ENCODE measurements at regions not wholly inside any gene's neighbourhood (a gene's known extent, or its start where the extent isn't known, plus 50 kb on each side); places are given as distances from the start of the nearest gene placed in this dataset.
"Not testable (repeated sequence)": the region's sequence is repeated elsewhere in the genome, so short reads cannot be mapped to it uniquely, and the experiment has no call there.

DNA sequence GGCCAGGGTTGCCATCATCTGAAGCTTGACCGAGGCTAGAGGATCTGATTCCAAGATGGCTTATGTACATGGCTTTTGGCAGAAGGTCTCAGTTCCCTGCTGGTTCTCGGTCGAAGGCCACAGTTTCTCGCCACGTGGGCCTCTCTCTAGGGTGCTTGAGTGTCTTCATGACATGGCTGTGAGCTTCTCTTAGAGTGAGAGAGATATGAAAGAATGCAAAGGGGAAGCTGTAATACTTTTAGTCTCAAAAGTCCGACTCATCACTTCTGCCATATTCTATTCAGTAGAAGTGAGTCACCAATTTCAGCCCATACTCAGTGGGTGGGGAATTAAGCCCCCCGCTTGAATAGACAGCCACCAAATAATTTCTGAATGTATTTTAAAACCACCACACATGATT lies 94.2 kb downstream of the UTRN start:
- no peaks in the 10 kb centered on the region for H3K36me3 ChIP-seq
- H3K27me3 ChIP-seq = no peaks in the 10 kb centered on the region
- no peak overlapping the region for H3K27ac ChIP-seq
- H3K4me3 ChIP-seq = no peak overlapping the region
- TF ChIP-seq CTCF (IDR thresholded peaks at IDR 0.05) = no peak
- ATAC-seq = no peak
- intact Hi-C loops (cut with DNase I) = no loop called here
- 90 to 93% methylated on average over 7 of the region's 7 CpGs for WGBS, 2 donors
- no peaks in the 10 kb centered on the region for H3K9me3 ChIP-seq
- peaks cover 8 to 25% (median 9%) of the 10 kb centered on the region in 3 donors for H3K4me1 ChIP-seq
- DNase-seq = no peak
- FAIRE-seq = no peak

DNA sequence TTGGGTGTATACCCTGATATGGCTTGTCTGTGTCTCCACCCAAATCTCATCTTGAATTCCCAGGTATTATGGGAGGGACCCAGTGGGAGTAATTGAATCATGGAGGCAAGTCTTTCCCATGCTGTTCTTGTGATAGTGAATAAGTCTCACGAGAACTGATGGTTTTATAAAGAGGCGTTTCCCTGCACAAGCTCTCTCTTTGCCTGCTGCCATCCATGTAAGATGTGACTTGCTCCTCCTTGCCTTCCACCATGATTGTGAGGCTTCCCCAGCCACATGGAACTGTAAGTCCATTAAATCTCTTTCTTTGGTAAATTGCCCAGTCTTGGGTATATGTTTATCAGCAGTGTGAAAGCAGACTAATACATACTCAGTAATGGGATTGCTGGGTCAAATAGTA lies 96.4 kb downstream of the UTRN start:
- H3K4me1 ChIP-seq = peaks cover 8 to 17% (median 9%) of the 10 kb centered on the region in 3 donors
- H3K27me3 ChIP-seq; intact Hi-C loops (cut with DNase I); H3K9me3 ChIP-seq; ATAC-seq; H3K36me3 ChIP-seq; H3K27ac ChIP-seq; H3K4me3 ChIP-seq; DNase-seq; FAIRE-seq: not testable (repeated sequence)
- 97 to 98% methylated on average over 2 of the region's 2 CpGs for WGBS, 2 donors

DNA sequence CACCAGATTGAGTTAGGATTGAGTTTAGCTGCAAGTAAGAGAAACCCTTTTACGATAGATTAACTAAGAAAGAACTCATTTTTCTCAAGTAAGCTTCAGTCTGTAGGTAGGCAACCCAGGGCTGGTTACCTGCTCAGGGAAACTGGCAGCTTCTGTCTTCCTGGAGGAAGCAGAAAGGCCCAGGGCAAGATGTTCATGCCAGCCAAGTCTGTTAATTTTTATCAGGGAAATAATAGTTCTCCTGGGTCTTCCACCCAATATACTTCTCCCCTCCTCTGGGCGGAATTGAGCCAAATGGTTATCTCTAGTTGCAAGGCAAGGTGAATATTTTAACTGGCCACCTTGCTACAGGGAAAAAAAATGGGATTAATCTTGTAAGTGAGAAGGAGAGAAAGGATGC lies 98.2 kb downstream of the UTRN start:
- intact Hi-C loops (cut with DNase I) = no loop called here
- Histone ChIP-seq H3K36me3 (no peaks in the 10 kb centered on the region), H3K4me3 (no peak overlapping the region), H3K27me3 (no peaks in the 10 kb centered on the region), H3K4me1 (peaks cover 5 to 10% (median 5%) of the 10 kb centered on the region in 3 donors), H3K27ac (no peak overlapping the region), H3K9me3 (no peaks in the 10 kb centered on the region)
- ATAC-seq = peak in 3 of 4 donors; percentile 40 to 63 (median 51)
- no peak for TF ChIP-seq CTCF (IDR thresholded peaks at IDR 0.05)
- FAIRE-seq = no peak
- WGBS, 2 donors = 47 to 66% methylated on average over 2 of the region's 2 CpGs
- DNase-seq = no peak

DNA sequence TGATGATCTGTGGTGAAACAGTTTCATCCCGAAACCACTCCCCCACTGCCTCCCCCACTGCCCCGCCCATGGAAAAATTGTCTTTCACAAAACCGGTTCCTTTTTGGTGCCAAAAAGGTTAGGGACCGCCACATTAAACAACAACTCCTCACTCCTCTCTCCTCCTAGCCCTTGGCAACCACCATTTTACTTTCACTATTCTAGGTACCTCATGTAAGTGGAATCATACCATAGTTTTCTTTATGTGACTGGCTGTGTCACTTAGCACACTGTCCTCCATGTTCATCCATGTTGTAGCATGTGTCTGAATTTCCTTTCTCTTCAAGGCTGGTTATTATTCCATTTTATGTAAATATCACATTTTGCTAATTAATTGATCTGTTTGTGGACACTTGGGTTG lies 99.3 kb downstream of the UTRN start:
- H3K27ac ChIP-seq = no peak overlapping the region
- peaks cover 0 to 6% (median 0%) of the 10 kb centered on the region in 3 donors for H3K4me1 ChIP-seq
- no peak for ATAC-seq
- intact Hi-C loops (cut with DNase I) = no loop called here
- no peaks in the 10 kb centered on the region for H3K27me3 ChIP-seq
- no peak overlapping the region for H3K4me3 ChIP-seq
- no peaks in the 10 kb centered on the region for H3K36me3 ChIP-seq
- TF ChIP-seq CTCF (IDR thresholded peaks at IDR 0.05) = no peak
- no peak for FAIRE-seq
- no peak for DNase-seq
- H3K9me3 ChIP-seq = no peaks in the 10 kb centered on the region
- 91 to 99% methylated on average over 4 of the region's 4 CpGs for WGBS, 2 donors

DNA sequence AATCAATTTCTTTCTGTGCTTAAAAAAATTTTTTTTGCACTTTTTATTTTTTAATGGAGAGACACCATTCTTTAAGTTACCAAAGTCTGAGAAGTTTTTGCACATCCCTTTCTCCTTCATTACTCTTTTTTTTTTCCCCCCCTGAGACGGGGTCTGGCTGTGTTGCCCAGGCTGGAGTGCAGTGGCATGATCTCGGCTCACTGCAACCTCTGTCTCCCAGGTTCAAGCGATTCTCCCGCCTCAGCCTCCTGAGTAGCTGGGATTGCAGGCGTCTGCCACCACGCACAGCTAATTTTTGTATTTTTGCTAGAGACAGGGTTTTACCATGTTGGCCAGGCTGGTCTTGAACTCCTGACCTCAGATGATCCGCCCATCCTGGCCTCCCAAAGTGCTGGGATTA lies 104.3 kb downstream of the UTRN start:
- DNase-seq; ATAC-seq; H3K9me3 ChIP-seq; H3K27ac ChIP-seq; FAIRE-seq; H3K36me3 ChIP-seq; intact Hi-C loops (cut with DNase I); H3K4me3 ChIP-seq; H3K4me1 ChIP-seq; H3K27me3 ChIP-seq: not testable (repeated sequence)
- 96 to 97% methylated on average over 7 of the region's 7 CpGs for WGBS, 2 donors

- no peak for FAIRE-seq
- no peak for ATAC-seq
- whole genome bisulfite sequencing, 2 donors = 88 to 89% methylated on average over 5 of the region's 5 CpGs
- no peak overlapping the region for H3K4me3 ChIP-seq
- no peaks in the 10 kb centered on the region for H3K9me3 ChIP-seq
- DNase-seq = no peak
- no peaks in the 10 kb centered on the region for H3K27me3 ChIP-seq
- no peak overlapping the region for H3K27ac ChIP-seq
- TF ChIP-seq CTCF (IDR thresholded peaks at IDR 0.05) = no peak
- H3K4me1 ChIP-seq = peaks cover 0 to 8% (median 4%) of the 10 kb centered on the region in 3 donors
- intact Hi-C loops (cut with DNase I) = no loop called here
- H3K36me3 ChIP-seq = no peaks in the 10 kb centered on the region
These were observed 105.1 kb downstream of the UTRN start for GRCh38 chr6:144390202-144390601.
